ENCODE measurements at regions not wholly inside any gene's neighbourhood (a gene's known extent, or its start where the extent isn't known, plus 50 kb on each side); places are given as distances from the start of the nearest gene placed in this dataset.

GRCh38 chr3:28792604-28793003 is 444.0 kb upstream of the AZI2 start:
- no peak for DNase-seq (ENCODE audit: low read depth)
- no peak for TF ChIP-seq CTCF (IDR thresholded peaks at IDR 0.05; ENCODE audit: insufficient read depth, low read depth, low read length)
- ChIA-PET POLR2A (no interaction called here), CTCF (no interaction called here)
- Histone ChIP-seq H3K36me3 (ENCODE audit: control insufficient read depth, insufficient read depth, low read length) (no peaks in the 10 kb centered on the region), H3K4me3 (ENCODE audit: low read depth, low read length) (no peak overlapping the region), H3K27me3 (ENCODE audit: control insufficient read depth, insufficient read depth, low read length) (no peaks in the 10 kb centered on the region)

GRCh38 chr3:28799084-28799483 is 450.5 kb upstream of the AZI2 start:
- H3K36me3 ChIP-seq (ENCODE audit: control insufficient read depth, insufficient read depth, low read length) = no peaks in the 10 kb centered on the region
- POLR2A ChIA-PET = no interaction called here
- no peak for DNase-seq (ENCODE audit: low read depth)
- CTCF ChIA-PET = no interaction called here
- H3K27me3 ChIP-seq (ENCODE audit: control insufficient read depth, insufficient read depth, low read length) = no peaks in the 10 kb centered on the region
- no peak overlapping the region for H3K4me3 ChIP-seq (ENCODE audit: low read depth, low read length)
- TF ChIP-seq CTCF (IDR thresholded peaks at IDR 0.05; ENCODE audit: insufficient read depth, low read depth, low read length) = no peak

- Histone ChIP-seq H3K27me3 (ENCODE audit: control insufficient read depth, insufficient read depth, low read length) (no peaks in the 10 kb centered on the region), H3K4me3 (ENCODE audit: low read depth, low read length) (no peak overlapping the region), H3K36me3 (ENCODE audit: control insufficient read depth, insufficient read depth, low read length) (no peaks in the 10 kb centered on the region)
- no peak for DNase-seq (ENCODE audit: low read depth)
- no peak for TF ChIP-seq CTCF (IDR thresholded peaks at IDR 0.05; ENCODE audit: insufficient read depth, low read depth, low read length)
- ChIA-PET POLR2A (no interaction called here), CTCF (no interaction called here)
These were observed 451.6 kb upstream of the AZI2 start for GRCh38 chr3:28800203-28800602.

- no peaks in the 10 kb centered on the region for H3K36me3 ChIP-seq (ENCODE audit: control insufficient read depth, insufficient read depth, low read length)
- no peak for DNase-seq (ENCODE audit: low read depth)
These were observed 459.4 kb upstream of the AZI2 start for GRCh38 chr3:28808068-28808467.

GRCh38 chr3:28816017-28816416 is 464.9 kb upstream of the RBMS3 start:
- CTCF ChIA-PET = interaction anchor here (1.0 kb wide), 1 partner anchor 21 kb away, joined by 3 read pairs; no protein-coding TSS in a partner anchor
- Histone ChIP-seq H3K4me3 (ENCODE audit: low read depth, low read length) (no peak overlapping the region), H3K27me3 (ENCODE audit: control insufficient read depth, insufficient read depth, low read length) (no peaks in the 10 kb centered on the region), H3K36me3 (ENCODE audit: control insufficient read depth, insufficient read depth, low read length) (no peaks in the 10 kb centered on the region)
- POLR2A ChIA-PET = no interaction called here
- no peak for DNase-seq (ENCODE audit: low read depth)
- no peak for TF ChIP-seq CTCF (IDR thresholded peaks at IDR 0.05; ENCODE audit: insufficient read depth, low read depth, low read length)

More at GRCh38 chr3:28808068-28808467, 459.4 kb upstream of the AZI2 start:
- H3K4me3 ChIP-seq (ENCODE audit: low read depth, low read length) = no peak overlapping the region
- no peaks in the 10 kb centered on the region for H3K27me3 ChIP-seq (ENCODE audit: control insufficient read depth, insufficient read depth, low read length)
- ChIA-PET CTCF (interaction anchor here (1.0 kb wide), 1 partner anchor 30 kb away, joined by 3 read pairs; no protein-coding TSS in a partner anchor), POLR2A (no interaction called here)
- no peak for TF ChIP-seq CTCF (IDR thresholded peaks at IDR 0.05; ENCODE audit: insufficient read depth, low read depth, low read length)

All from BJ (cell line).